ENCODE measurements at regions not wholly inside any gene's neighbourhood (a gene's known extent, or its start where the extent isn't known, plus 50 kb on each side); places are given as distances from the start of the nearest gene placed in this dataset.

GRCh38 chr10:78572565-78572964 is 496.2 kb upstream of the ZMIZ1 start:
- TF ChIP-seq CTCF (conservative IDR thresholded peaks at IDR 0.05) (no peak), EZH2 (IDR thresholded peaks at IDR 0.05; ENCODE audit: low read depth) (no peak)

Measured in PC-9 (cell line).